Smooth muscle cell (in vitro differentiated cells): ENCODE measurements at regions not wholly inside any gene's neighbourhood (a gene's known extent, or its start where the extent isn't known, plus 50 kb on each side); places are given as distances from the start of the nearest gene placed in this dataset.

Experiments
- DNase-seq: peaks from one replicate; lab custom pipeline; 2025; ENCODE audit not compliant: unreplicated experiment; lab: John Stamatoyannopoulos, UW
- H2AFZ ChIP-seq: fragments of 200-600 bp; sonication (generic); 2 replicates; pipeline ENCODE4 v1.6.0; 2016; ENCODE audit warnings: antibody characterized with exemption, low read depth, mild to moderate bottlenecking
- H3F3A ChIP-seq: fragments of 200-600 bp; sonication (generic); 2 replicates; pipeline ENCODE4 v1.6.0; 2017; ENCODE audit warnings: antibody characterized with exemption, low read depth
- H3K27ac ChIP-seq: fragments of 200-600 bp; sonication (generic); 2 replicates; pipeline ENCODE4 v1.5.1; 2016; ENCODE audit warnings: low read depth, mild to moderate bottlenecking
- H3K27me3 ChIP-seq: fragments of 200-600 bp; sonication (generic); 2 replicates; pipeline ENCODE4 v1.6.1; 2016; ENCODE audit warnings: low read depth, mild to moderate bottlenecking
- H3K36me3 ChIP-seq: fragments of 200-600 bp; sonication (generic); 2 replicates; pipeline ENCODE4 v1.5.1; 2016; ENCODE audit warnings: low read depth
- H3K4me1 ChIP-seq: fragments of 200-600 bp; sonication (generic); 2 replicates; pipeline ENCODE4 v1.5.1; 2016; ENCODE audit warnings: low read depth
- H3K4me2 ChIP-seq: fragments of 200-600 bp; sonication (generic); 2 replicates; pipeline ENCODE4 v1.6.0; 2016; ENCODE audit warnings: mild to moderate bottlenecking
- H3K4me3 ChIP-seq: fragments of 200-600 bp; sonication (generic); 2 replicates; pipeline ENCODE4 v1.5.1; 2016; ENCODE audit warnings: mild to moderate bottlenecking
- H3K79me2 ChIP-seq: fragments of 200-600 bp; sonication (generic); 2 replicates; pipeline ENCODE4 v1.6.0; 2016; ENCODE audit warnings: low read depth, mild to moderate bottlenecking
- H3K9ac ChIP-seq: fragments of 200-600 bp; sonication (generic); 2 replicates; pipeline ENCODE4 v1.6.0; 2016; ENCODE audit warnings: low read depth
- H3K9me3 ChIP-seq: fragments of 200-600 bp; sonication (generic); replicated peaks from 2 replicates; pipeline ENCODE4 v1.5.1; 2016; ENCODE audit warnings: low read depth
- H4K20me1 ChIP-seq: fragments of 200-600 bp; sonication (generic); 2 replicates; pipeline ENCODE4 v1.6.0; 2016; ENCODE audit warnings: low read depth
- WGBS: methylation state at CpG from one replicate; pipeline ENCODE4 v1.1.7; 2016; ENCODE audit warnings: low lambda C conversion rate; 5-methylcytosine and 5-hydroxymethylcytosine counted together
- TF ChIP-seq, protein P1 (sequence below): fragments of 200-600 bp; sonication (generic); IDR thresholded peaks from 2 replicates; pipeline ENCODE4 v1.5.1; 2017; ENCODE audit warnings: borderline replicate concordance, mild to moderate bottlenecking, antibody characterized with exemption; ENCODE audit not compliant: insufficient read depth, poor library complexity, severe bottlenecking

DNA sequence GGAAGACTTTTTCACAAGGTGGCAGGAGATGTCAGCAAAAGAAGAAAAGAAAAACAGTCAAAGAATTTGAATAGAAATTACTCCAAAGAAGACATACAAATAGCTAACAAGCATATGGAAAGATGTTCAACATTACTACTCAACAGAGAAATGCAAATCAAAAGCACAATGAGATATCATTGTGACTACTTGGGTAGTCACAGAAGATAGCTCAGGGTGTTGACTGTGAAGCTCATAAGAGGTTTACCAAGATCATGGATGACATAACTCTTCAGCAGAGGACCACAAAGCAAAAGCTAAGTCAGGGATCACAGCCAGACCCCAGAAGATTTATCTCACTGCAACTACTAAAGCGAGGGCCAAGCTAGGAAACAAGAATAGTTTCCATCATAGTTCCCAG lies 53.0 kb upstream of the TANK start:
- 87% methylated on average over 1 of the region's 1 CpG for WGBS
- Histone ChIP-seq H3K36me3 (no peaks in the 10 kb centered on the region), H3K27ac (no peak overlapping the region), H3K27me3 (no peaks in the 10 kb centered on the region), H3K4me3 (no peak overlapping the region), H4K20me1 (no peaks in the 10 kb centered on the region), H3K9me3 (no peaks in the 10 kb centered on the region), H2AFZ (no peak overlapping the region), H3K4me1 (no peaks in the 10 kb centered on the region), H3K9ac (no peak overlapping the region), H3F3A (no peaks in the 10 kb centered on the region), H3K79me2 (no peaks in the 10 kb centered on the region), H3K4me2 (no peak overlapping the region)
- DNase-seq: no peak
- TF ChIP-seq, protein P1, sequence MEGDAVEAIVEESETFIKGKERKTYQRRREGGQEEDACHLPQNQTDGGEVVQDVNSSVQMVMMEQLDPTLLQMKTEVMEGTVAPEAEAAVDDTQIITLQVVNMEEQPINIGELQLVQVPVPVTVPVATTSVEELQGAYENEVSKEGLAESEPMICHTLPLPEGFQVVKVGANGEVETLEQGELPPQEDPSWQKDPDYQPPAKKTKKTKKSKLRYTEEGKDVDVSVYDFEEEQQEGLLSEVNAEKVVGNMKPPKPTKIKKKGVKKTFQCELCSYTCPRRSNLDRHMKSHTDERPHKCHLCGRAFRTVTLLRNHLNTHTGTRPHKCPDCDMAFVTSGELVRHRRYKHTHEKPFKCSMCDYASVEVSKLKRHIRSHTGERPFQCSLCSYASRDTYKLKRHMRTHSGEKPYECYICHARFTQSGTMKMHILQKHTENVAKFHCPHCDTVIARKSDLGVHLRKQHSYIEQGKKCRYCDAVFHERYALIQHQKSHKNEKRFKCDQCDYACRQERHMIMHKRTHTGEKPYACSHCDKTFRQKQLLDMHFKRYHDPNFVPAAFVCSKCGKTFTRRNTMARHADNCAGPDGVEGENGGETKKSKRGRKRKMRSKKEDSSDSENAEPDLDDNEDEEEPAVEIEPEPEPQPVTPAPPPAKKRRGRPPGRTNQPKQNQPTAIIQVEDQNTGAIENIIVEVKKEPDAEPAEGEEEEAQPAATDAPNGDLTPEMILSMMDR: no peak
